ENCODE measurements at regions not wholly inside any gene's neighbourhood (a gene's known extent, or its start where the extent isn't known, plus 50 kb on each side); places are given as distances from the start of the nearest gene placed in this dataset.

GRCh38 chr16:13394488-13394887 is 493.1 kb downstream of the SHISA9 start:
- DNase-seq, result no peak

GRCh38 chr16:13397126-13397525 is 495.7 kb downstream of the SHISA9 start:
- DNase-seq, result no peak

GRCh38 chr16:13401641-13402040 is 500.2 kb downstream of the SHISA9 start:
- DNase-seq, result no peak

GRCh38 chr16:13402601-13403000 is 501.2 kb downstream of the SHISA9 start:
- no peak for DNase-seq

- no peak for DNase-seq
Observed at GRCh38 chr16:13403326-13403725, 501.9 kb downstream of the SHISA9 start.

GRCh38 chr16:13414154-13414553 is 505.8 kb upstream of the ERCC4 start:
- DNase-seq, result no peak

- DNase-seq, result no peak
Observed at GRCh38 chr16:13419589-13419988, 500.4 kb upstream of the ERCC4 start.

GRCh38 chr16:13421726-13422125 is 498.2 kb upstream of the ERCC4 start:
- no peak for DNase-seq

GRCh38 chr16:13425836-13426235 is 494.1 kb upstream of the ERCC4 start:
- no peak for DNase-seq

- DNase-seq, result no peak
Observed at GRCh38 chr16:13426269-13426668, 493.7 kb upstream of the ERCC4 start.

- no peak for DNase-seq
Observed at GRCh38 chr16:13426736-13427135, 493.2 kb upstream of the ERCC4 start.

GRCh38 chr16:13427943-13428342 is 492.0 kb upstream of the ERCC4 start:
- no peak for DNase-seq

GRCh38 chr16:13429416-13429815 is 490.5 kb upstream of the ERCC4 start:
- DNase-seq, result no peak

GRCh38 chr16:13435415-13435814 is 484.5 kb upstream of the ERCC4 start:
- DNase-seq, result no peak

GRCh38 chr16:13435873-13436474 is 484.0 kb upstream of the ERCC4 start:
- DNase-seq, result no peak

GRCh38 chr16:13436641-13437412 is 483.1 kb upstream of the ERCC4 start:
- no peak for DNase-seq

GRCh38 chr16:13437413-13437795 is 482.6 kb upstream of the ERCC4 start:
- no peak for DNase-seq

GRCh38 chr16:13438064-13438463 is 481.9 kb upstream of the ERCC4 start:
- DNase-seq, result no peak

GRCh38 chr16:13439766-13440165 is 480.2 kb upstream of the ERCC4 start:
- DNase-seq, result no peak

GRCh38 chr16:13441675-13442074 is 478.3 kb upstream of the ERCC4 start:
- DNase-seq, result no peak

GRCh38 chr16:13448346-13448745 is 471.6 kb upstream of the ERCC4 start:
- no peak for DNase-seq

- DNase-seq, result no peak
Observed at GRCh38 chr16:13453325-13453724, 466.6 kb upstream of the ERCC4 start.

- DNase-seq, result no peak
Observed at GRCh38 chr16:13453938-13454553, 465.9 kb upstream of the ERCC4 start.

- no peak for DNase-seq
Observed at GRCh38 chr16:13463619-13464018, 456.3 kb upstream of the ERCC4 start.
